ENCODE measurements at regions not wholly inside any gene's neighbourhood (a gene's known extent, or its start where the extent isn't known, plus 50 kb on each side); places are given as distances from the start of the nearest gene placed in this dataset.

DNA sequence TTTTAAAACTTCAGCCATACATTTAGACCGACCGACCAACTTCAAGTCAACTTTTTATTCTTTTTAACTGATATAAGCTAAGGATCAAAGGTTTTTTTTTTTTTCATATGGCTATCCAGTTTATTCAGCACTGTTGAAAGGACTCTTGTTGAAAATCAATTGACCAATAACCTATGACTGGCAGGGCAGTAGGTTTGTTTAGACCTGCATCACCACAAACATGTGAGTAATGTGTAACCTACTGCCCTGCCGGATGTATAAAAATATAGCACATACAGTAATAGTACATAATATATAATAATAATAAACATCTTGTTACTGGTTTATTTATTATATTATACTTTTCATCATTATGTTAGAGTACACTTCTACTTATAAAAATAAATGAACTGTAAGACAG is 434.6 kb upstream of the SEMA3A start:
- TF ChIP-seq, protein P1, sequence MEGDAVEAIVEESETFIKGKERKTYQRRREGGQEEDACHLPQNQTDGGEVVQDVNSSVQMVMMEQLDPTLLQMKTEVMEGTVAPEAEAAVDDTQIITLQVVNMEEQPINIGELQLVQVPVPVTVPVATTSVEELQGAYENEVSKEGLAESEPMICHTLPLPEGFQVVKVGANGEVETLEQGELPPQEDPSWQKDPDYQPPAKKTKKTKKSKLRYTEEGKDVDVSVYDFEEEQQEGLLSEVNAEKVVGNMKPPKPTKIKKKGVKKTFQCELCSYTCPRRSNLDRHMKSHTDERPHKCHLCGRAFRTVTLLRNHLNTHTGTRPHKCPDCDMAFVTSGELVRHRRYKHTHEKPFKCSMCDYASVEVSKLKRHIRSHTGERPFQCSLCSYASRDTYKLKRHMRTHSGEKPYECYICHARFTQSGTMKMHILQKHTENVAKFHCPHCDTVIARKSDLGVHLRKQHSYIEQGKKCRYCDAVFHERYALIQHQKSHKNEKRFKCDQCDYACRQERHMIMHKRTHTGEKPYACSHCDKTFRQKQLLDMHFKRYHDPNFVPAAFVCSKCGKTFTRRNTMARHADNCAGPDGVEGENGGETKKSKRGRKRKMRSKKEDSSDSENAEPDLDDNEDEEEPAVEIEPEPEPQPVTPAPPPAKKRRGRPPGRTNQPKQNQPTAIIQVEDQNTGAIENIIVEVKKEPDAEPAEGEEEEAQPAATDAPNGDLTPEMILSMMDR (IDR thresholded peaks at IDR 0.05) = no peak
- TF ChIP-seq POLR2A (IDR thresholded peaks at IDR 0.05) = no peak
